HUDEP-2 (cell line): ENCODE measurements at regions not wholly inside any gene's neighbourhood (a gene's known extent, or its start where the extent isn't known, plus 50 kb on each side); places are given as distances from the start of the nearest gene placed in this dataset.
"Not testable (repeated sequence)": the region's sequence is repeated elsewhere in the genome, so short reads cannot be mapped to it uniquely, and the experiment has no call there.

ENCODE experiments used
- DNase-seq, 76 experiments: peaks; one replicate each; lab custom pipeline; 2025; ENCODE audit not compliant: unreplicated experiment in 76 of 76; lab: John Stamatoyannopoulos, UW

- DNase-seq, result no peak
Observed at GRCh38 chr17:34475296-34475695, 104.1 kb upstream of the TMEM132E start.

DNA sequence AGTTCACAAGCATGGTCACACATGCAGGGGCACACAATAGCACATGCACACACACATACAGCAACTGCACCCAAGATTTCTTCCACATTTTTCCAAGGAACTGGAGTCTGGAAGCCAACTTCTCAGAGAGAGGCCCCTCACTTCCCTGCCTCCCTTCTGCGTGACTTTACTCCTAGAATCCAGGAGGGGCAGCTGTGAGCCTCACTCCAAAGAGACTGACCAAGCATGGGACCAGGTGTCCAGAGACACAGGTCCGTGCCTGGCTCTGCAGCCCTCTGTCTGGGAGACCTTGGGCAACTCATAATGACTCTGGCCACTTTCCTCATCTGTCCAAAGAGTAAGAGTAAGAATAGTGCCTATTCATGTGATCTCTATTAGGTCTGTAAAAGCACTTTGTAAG, 104.7 kb upstream of the TMEM132E start:
- no peak for DNase-seq

- DNase-seq, result no peak
Observed at GRCh38 chr17:34472363-34472762, 107.0 kb upstream of the TMEM132E start.

GRCh38 chr17:34471278-34471677, 108.1 kb upstream of the TMEM132E start:
- DNase-seq, result not testable (repeated sequence)

DNA sequence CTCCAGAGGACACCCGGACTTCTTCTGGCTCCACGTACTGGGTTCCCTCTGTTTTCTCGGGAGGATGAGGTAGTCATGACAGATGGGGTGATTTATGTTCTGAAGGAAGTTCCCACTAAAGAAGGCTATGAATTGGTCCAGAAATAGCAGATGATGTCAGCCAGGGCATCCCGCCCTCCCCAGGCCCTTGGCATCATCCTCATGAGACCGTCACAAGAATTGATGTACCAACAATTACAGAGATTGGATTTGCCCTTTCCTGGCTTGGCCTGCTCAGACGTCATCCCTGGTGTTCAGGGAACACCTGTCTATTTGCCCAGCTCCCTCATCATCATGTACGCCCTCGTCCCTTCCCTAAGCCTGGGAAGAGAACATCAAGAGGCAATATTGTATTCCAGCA, 102.8 kb upstream of the CCL1 start:
- no peak for DNase-seq

GRCh38 chr17:34464812-34465211, 101.8 kb upstream of the CCL1 start:
- no peak for DNase-seq

- no peak for DNase-seq
Observed at GRCh38 chr17:34458266-34458665, 95.2 kb upstream of the CCL1 start.

- DNase-seq, result no peak
Observed at GRCh38 chr17:34456121-34456520, 93.1 kb upstream of the CCL1 start.

DNA sequence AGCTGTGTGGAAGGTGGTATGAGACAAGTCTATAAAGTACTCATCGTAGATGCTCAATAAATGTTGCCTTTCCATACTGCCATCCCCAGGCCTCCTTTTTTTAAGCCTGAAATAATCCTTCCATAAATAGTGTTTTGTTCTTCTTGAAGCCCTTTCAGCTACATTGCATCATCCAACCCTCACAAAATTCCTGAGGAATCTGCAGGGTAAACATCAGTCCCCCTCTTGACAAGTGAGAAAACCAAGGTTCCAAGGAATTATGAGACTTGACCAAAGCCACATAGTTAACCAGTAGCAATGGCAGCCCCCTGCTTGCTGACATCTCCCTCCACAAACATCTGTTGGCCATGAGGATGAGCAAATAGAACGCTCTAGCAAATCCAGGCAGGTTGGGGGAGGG, 89.7 kb upstream of the CCL1 start:
- DNase-seq, result no peak

- DNase-seq, result no peak
Observed at GRCh38 chr17:34451313-34451712, 88.3 kb upstream of the CCL1 start.

- no peak for DNase-seq
Observed at GRCh38 chr17:34447406-34447805, 84.4 kb upstream of the CCL1 start.

DNA sequence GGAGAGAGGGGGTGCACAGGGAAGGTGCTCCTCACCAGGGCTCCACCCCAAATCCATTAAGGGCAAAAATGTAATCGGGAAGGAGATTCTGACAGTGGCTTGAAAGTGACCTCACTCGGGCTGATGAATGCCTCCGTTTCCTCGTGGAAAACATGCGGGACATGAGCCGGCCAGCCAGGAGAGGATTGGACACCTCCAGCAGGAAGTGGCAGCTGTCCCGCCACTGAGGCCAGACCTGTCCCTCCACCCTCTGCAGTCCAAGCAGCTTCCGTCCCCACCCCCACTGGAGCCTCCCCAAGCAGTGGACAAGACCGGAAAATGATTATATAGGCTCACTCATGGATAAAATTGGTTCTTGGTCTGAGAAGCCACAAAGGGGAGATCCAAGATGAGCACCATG, 82.1 kb upstream of the CCL1 start:
- no peak for DNase-seq

DNA sequence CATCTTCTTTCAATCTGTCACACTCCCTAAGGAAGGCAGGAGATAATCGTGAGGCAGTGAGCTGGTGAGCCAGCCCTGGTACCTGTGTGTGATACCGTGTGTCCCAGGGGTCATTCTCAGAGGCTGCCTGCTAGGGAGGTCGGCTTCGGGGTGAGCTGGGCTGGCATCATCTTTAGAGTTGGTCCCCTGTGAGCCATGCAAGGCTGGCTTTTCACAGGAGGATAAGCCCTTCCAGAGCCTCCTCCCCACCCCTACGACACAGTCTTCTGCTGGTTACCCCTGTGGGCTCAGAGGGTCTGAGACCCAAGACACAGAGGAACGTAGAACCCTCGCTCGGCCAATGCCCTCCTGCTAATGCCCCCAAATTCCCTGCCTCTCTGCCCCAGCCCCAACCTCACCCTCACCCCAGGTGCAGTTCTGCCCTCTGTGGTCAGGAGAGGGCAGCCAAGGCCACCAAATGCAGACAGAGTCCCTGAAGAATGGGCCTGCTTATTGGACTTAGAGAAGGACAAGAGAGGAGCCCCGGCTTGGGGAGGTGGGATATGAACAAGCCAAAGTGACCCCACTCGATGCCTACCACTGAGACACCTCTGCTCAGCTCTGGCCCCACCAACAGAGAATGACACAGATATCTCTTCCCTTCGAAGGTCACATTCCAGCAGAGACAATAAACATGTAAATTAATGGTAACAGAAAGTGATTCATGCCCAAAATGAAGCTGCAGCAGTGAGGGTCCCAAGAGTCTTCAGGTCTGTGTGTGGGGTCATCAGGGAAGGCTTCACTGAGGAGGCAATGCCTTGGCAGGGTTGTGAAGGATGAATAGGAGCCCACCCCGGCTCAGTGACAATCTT, 80.8 kb upstream of the CCL1 start:
- DNase-seq, result peak in 10 of 76 experiments; percentile 1 to 27 (median 4)

DNA sequence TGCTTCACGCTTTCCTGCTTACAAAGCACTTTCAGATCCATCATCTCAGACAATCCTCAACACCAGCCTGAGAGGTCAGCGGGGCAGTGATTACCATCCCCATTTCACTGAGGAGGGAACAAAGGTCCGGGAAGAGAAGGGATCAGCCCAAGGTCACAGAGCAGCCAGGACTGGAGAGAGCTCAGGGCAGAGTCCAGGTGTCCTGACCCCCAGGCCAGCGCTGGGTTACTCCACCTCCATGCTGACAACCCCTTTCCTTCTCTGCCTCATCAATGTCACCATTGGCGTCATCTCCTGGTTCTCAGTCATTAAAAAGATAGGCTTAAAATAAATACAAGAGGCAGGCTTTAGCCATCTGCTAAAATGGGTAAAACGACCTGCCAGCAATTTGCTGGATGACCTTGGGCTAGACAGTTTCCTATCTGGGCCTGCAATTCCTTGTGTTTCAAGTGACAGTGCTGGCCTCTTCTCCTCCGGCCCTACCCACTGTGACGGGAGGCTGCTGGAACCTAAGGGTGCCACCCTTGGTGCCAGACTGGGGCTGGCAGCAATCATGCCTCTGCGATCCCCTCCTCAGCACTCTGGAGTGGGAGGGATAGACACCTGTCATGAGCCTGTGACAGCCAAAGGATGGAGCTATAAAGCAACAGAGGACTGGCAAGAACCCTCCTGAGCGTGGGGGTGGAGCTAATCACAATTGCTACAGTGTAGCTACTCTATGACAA, 79.5 kb upstream of the CCL1 start:
- DNase-seq, result no peak

DNA sequence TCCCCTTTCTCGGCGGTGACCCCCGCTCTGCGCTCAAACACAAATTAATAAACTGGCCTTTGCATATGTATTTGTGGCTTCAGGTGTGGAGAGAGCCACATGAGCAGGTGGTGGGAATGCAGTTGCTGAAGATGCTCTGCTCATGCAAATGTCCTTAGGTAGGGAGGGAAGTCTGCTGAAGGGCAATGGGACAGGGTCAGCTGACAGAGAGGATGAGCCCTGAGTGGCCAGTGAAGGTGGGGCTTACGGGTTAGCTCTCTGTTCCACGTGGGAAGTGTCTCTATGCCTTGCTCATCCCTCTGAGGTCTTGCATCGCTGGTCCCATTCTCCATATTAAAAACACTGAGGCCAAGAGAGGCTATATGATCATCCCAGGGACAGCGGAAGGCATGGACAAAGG, 74.2 kb upstream of the CCL1 start:
- DNase-seq, result no peak

- no peak for DNase-seq
Observed at GRCh38 chr17:34436607-34437006, 73.6 kb upstream of the CCL1 start.

- DNase-seq, result no peak
Observed at GRCh38 chr17:34435182-34435928, 72.3 kb upstream of the CCL1 start.

DNA sequence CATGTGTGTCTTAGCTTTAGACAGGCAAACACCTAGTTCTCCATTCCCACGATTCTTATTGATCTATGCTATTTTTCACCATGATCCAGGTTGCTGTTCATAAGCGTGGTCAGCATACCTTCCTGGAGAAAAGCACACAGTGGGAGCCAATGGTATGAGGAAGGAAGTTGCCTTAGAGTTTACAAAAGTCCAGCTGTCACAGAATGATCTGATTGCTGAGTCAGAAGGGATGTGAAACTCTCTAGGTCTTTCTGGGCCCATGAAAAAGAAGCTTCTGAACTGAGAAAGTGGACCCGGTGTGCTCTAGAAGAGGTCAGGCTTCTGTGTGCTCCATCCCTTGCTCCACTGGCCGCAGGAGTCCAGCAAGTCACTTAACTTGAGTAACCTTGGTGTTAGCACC, 71.0 kb upstream of the CCL1 start:
- DNase-seq, result no peak

DNA sequence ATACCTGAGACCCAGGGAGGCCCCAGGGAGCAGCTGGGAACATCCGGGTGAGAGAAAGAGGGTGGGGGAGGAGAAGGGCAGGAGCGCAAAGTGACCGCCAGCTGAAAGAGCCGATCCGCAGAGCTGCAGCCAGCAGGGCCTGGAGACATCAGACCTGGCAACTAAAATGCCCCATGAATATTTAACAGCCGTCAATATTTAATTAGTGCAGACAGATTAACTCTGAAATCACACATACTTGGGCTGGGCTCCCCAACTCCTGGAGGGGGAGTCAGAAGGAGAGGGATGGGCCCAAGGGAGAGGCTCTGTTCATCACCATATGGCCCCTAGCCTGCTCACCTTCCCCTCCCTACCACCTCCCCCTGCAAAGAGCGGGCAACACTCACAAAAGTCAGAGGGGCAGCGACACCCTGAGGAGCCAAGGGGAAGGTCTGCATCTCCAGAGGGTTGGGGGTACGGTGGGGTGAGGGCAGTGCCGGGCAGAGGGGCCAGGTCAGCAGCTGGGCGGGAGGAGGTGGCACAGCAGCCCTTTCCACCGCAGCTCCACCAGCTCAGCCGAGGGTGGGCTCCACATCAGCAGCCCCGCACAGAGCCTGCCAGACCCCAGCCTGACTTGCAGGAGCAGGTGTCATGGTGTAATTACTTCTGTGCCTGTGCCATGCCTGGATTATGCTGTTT, 61.9 kb upstream of the CCL1 start:
- no peak for DNase-seq

DNA sequence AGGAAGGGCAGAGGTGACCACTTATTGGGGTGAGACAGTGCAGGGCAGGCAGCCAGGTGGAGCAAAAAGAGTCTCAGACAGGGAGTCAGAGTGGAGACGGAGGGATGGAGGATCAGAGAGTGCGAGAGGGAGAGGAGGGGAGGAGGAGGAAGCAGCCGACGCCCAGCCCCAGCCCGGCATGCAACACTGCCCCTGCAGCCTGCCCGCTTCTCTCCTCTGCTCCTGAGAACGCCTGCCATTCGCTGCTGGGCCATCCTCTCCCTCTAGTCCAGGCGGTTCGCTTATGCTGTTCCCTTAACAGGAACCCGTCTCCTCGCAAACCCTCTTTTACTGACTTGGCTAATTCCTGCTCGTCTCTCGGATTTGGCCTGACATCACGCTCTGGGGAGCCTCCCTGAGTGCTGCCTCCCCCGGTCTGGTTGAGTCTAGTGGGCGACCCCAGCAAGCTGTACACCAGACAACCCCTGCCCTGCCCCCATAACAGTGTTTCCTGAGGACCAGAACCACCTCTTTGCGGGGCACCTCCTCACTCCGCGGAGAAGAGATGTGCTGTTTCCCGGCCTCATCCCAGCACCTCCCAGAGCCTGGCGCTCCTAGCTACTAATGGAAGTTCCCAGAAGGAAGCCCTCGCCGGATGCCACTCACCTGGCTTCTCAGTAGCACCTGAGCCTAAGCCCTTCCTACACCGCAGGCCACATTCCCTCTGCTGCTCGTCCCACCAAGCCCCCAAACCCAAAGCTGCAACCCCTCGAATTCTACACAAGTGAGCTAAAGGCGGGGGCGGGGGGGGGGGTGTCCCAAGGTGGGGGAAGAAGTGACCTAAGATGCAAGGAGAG, 61.2 kb upstream of the CCL1 start:
- no peak for DNase-seq
